HAP-1 (cell line): ENCODE measurements at regions not wholly inside any gene's neighbourhood (a gene's known extent, or its start where the extent isn't known, plus 50 kb on each side); places are given as distances from the start of the nearest gene placed in this dataset.
A peak's percentile ranks its signal among the peaks of the same experiment; 100 is the strongest.

Experiments used
- DNase-seq, 2 experiments: peaks; one replicate each; pipeline ENCODE4 v3.0.0-alpha.2; 2016 to 2020; ENCODE audit warnings: low spot score in 2 of 2
- H3K27me3 ChIP-seq: fragments of 250-450 bp; sonication (Bioruptor Pico); 2 replicates; pipeline ENCODE4 v1.5.1; 2020; ENCODE audit warnings: low read depth, mild to moderate bottlenecking, moderate library complexity
- H3K36me3 ChIP-seq: fragments of 250-450 bp; sonication (Bioruptor Pico); replicated peaks from 2 replicates; pipeline ENCODE4 v1.5.1; 2020; ENCODE audit warnings: mild to moderate bottlenecking
- H3K4me1 ChIP-seq: fragments of 250-450 bp; sonication (Bioruptor Pico); 2 replicates; pipeline ENCODE4 v1.5.1; 2020; ENCODE audit warnings: mild to moderate bottlenecking
- H3K4me3 ChIP-seq: fragments of 250-450 bp; sonication (Bioruptor Pico); 2 replicates; pipeline ENCODE4 v1.5.1; 2020; ENCODE audit warnings: mild to moderate bottlenecking, moderate library complexity
- H3K9me3 ChIP-seq: fragments of 250-450 bp; sonication (Bioruptor Pico); 2 replicates; pipeline ENCODE4 v1.5.1; 2020; ENCODE audit warnings: mild to moderate bottlenecking, moderate library complexity
- in situ Hi-C: fragments of 300-500 bp; cut with MboI; formaldehyde crosslinking; loops from 3 replicates; pipeline ENCODE4 v1.14.3; 2020; ENCODE audit warnings: low sequenced_read_pairs, inconsistent platforms, mixed read lengths

DNA sequence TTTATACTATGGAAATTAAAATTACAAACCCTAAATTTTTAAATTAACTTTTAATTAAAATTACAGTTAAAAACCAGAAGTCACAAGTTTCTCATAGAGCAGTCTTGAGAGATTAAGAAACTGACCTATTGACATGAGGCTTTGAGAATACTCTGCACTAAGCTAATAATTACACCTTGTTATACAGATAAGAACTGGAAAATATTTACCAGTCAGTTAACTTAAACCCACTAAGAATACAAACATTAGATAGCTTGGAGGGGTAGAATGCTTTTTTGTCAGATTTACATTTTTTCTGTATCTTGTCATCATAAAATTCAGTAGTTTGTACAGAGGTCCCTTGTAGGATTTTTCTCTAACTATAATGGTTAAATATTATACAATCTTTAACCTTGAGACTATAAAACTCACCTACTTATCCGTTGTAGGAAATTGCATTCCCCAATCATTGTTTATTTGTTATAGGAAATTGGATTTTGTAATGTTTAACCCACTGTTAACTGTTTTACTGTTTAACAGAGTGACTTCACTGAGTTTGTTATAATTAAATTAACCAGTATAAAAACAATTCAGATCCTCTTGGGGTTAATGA is 219.7 kb upstream of the PKDCC start:
- no peak for DNase-seq
- H3K27me3 ChIP-seq: peaks cover 14% of the 10 kb centered on the region
- in situ Hi-C loops: no loop called here

DNA sequence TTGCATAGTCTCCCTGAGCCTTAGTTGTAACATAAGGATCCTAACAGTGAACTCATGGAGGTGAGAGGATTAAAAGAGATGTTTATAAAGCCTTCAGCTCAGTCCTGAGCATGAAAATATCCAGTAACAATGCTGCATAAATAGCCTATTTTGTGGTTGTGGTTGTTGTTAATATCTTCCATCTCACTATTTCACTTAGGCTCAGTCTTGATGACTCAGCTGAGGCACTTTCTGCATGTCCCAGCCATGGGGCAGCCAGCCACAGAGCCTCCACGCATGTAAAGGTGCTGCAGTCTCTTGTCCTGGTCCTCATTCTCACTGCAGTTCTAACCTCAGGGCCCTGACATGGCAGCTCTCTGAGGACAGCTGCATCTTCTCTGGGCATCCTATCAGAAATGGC is 218.8 kb upstream of the PKDCC start:
- no peaks in the 10 kb centered on the region for H3K36me3 ChIP-seq
- peaks cover 15% of the 10 kb centered on the region for H3K27me3 ChIP-seq
- H3K9me3 ChIP-seq: no peaks in the 10 kb centered on the region
- in situ Hi-C loops: no loop called here
- no peak for DNase-seq
- no peaks in the 10 kb centered on the region for H3K4me1 ChIP-seq
- H3K4me3 ChIP-seq: no peak overlapping the region

More for the DNA sequence above, 219.7 kb upstream of the PKDCC start:
- H3K4me1 ChIP-seq: no peaks in the 10 kb centered on the region
- H3K4me3 ChIP-seq: no peak overlapping the region
- no peaks in the 10 kb centered on the region for H3K9me3 ChIP-seq
- no peaks in the 10 kb centered on the region for H3K36me3 ChIP-seq

DNA sequence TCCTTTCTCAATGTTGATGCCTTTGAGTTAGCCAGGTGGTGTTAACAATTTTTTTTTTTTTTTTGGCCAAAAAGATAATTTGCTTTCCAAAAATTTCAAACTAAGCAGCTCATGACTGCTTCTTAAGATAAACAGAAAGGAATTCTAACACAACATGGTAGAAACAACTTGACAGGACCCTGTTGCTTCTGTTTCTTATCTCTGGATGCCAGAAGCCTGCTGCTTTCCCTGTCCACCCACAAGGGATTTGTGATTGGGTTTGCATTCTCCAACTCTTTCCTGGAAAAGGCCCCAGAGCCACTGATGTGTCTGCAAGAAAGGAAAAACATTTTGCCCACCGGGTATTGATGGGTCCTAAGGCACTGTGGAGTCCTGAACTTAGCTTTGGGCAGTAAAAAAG is 217.2 kb upstream of the PKDCC start:
- in situ Hi-C loops: no loop called here
- Histone ChIP-seq H3K4me1 (no peaks in the 10 kb centered on the region), H3K9me3 (no peaks in the 10 kb centered on the region), H3K4me3 (no peak overlapping the region), H3K27me3 (peaks cover 15% of the 10 kb centered on the region), H3K36me3 (no peaks in the 10 kb centered on the region)
- DNase-seq: no peak

DNA sequence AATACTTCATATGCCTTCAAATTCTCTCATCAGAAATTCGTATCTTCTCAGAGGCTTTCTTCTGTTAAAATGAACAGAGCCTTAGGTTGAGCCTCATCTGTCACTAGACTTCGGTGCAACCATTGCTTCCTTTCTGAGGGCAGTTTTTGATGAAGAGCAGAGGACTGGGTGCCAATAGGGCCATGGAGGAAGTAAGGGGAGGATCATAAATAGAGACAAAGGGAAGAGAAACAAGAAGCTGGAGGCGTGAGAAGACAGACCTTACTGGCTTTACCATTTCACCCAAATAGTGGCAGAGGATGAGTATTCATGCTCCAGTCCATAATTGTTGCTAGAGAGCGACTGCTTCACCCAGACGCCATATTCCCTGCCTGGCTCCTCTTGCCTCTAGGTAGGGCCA is 215.6 kb upstream of the PKDCC start:
- peaks cover 15% of the 10 kb centered on the region for H3K27me3 ChIP-seq
- DNase-seq: no peak
- in situ Hi-C loops: no loop called here

DNA sequence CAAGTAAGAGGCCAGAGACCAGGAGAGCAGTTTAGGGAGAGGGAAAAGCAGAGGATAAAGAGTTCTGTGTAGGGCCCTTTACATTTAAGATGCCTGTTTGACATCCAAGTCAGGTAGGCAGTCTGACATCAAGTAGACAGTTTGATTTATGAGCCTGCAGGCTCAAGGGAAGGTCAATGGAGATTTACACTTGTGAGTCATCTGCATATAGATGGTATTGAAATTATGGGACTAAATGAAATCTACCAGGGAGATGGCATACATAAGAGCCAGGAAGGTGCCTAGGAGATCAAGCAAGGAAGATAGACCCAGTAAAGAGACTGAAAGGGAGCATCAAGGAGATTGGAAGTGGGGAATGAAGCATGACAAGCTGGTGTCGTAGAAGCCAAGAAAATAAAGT is 212.4 kb upstream of the PKDCC start:
- no peaks in the 10 kb centered on the region for H3K36me3 ChIP-seq
- no peaks in the 10 kb centered on the region for H3K9me3 ChIP-seq
- in situ Hi-C loops: no loop called here
- H3K27me3 ChIP-seq: peaks cover 13% of the 10 kb centered on the region
- no peaks in the 10 kb centered on the region for H3K4me1 ChIP-seq
- DNase-seq: no peak
- no peak overlapping the region for H3K4me3 ChIP-seq

More for the DNA sequence above, 215.6 kb upstream of the PKDCC start:
- no peaks in the 10 kb centered on the region for H3K9me3 ChIP-seq
- H3K4me3 ChIP-seq: no peak overlapping the region
- no peaks in the 10 kb centered on the region for H3K36me3 ChIP-seq
- H3K4me1 ChIP-seq: no peaks in the 10 kb centered on the region

DNA sequence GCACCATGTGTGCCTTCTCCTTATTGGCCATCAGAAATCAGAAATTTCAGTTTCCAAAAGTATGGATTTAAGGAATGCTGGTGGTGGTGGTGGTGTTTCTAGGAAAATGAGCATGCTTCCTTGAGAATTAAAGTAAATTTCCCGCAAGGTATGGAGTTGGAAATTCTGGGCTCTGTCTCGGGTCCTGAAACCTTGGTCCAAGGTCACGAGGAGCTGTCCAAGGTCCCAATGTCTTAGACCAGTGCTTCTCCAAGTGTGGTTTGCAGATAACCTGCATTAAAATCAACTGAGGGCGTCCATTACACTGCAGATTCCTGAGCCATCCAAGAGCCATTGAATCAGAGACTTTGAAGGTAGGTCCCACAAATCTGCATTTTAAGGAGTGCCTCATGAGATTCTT is 210.9 kb upstream of the PKDCC start:
- H3K27me3 ChIP-seq: peaks cover 13% of the 10 kb centered on the region

DNA sequence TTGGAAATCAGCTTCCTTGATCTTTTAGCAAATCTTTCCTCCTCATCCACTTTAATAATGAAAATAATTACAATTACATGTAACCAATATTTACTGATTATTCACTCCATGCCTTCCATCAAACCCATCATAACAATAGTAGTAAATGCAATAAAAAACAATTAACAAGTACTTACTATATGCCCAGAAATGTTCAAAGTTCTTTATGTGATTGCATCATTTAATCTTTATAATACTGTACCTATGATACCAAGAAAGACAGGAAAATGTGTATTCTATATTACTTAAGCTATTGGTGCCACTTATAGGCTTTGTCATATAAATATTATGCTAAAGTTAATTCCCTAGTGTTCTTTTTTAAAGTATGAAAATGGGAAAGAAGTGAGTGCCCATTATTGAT is 210.2 kb upstream of the PKDCC start:
- H3K27me3 ChIP-seq: peaks cover 13% of the 10 kb centered on the region
- in situ Hi-C loops: no loop called here
- no peaks in the 10 kb centered on the region for H3K36me3 ChIP-seq
- 0 out of 2 replicates have a peak, but pooled peaks cover 4% of the 10 kb centered on the region for H3K4me1 ChIP-seq
- no peak overlapping the region for H3K4me3 ChIP-seq
- DNase-seq: no peak
- no peaks in the 10 kb centered on the region for H3K9me3 ChIP-seq

More for the DNA sequence above, 210.9 kb upstream of the PKDCC start:
- Histone ChIP-seq H3K9me3 (no peaks in the 10 kb centered on the region), H3K36me3 (no peaks in the 10 kb centered on the region), H3K4me1 (0 out of 2 replicates have a peak, but pooled peaks cover 4% of the 10 kb centered on the region), H3K4me3 (no peak overlapping the region)
- in situ Hi-C loops: no loop called here
- peak in 1 of 2 experiments; percentile 62 for DNase-seq

DNA sequence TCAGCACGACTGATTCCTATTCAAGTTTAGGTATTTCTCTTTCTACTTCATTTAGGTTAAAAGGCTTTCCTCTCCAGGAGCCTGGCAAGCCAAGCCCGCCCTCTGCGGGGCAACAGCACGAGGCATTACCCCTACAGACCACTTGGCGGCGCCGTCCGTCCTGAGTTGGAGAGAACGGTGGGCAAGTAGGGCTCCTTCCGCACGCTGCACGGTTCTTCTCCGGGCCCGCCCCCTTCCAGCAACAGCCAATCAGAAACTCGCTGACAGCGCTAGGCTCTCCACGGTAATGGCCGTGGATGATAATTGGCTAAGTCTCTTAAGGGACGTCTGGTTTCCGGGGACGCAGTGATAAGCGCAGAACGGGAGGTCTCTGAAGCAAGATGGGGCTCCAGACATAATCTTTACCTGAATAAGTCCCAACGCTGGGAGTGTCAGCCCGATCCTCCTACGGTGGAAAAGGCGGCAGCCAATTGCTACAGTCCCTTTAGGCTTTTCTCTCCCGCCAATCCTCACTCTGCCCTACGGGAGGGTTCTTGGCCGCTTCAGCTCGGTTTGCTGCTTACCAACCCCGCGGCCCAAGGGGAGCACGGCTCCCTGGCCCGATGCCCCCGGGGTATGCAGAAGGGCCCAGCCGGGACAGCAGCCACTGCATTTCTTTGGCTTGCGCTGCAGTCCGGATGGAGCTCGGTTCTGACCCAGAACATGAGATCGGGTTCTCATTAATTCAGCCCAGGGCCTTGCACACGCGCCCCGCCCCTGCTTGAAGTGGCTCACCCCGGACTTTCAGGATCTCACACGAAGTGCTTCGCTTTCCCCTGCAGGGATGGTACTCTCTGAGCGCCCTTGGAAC is 206.9 kb upstream of the PKDCC start:
- in situ Hi-C loops: no loop called here
- no peaks in the 10 kb centered on the region for H3K36me3 ChIP-seq
- H3K4me3 ChIP-seq: peak overlapping the region; percentile 53
- H3K4me1 ChIP-seq: 0 out of 2 replicates have a peak, but pooled peaks cover 4% of the 10 kb centered on the region
- DNase-seq: peak; percentile 89 to 97
- no peaks in the 10 kb centered on the region for H3K9me3 ChIP-seq
- peaks cover 16% of the 10 kb centered on the region for H3K27me3 ChIP-seq

DNA sequence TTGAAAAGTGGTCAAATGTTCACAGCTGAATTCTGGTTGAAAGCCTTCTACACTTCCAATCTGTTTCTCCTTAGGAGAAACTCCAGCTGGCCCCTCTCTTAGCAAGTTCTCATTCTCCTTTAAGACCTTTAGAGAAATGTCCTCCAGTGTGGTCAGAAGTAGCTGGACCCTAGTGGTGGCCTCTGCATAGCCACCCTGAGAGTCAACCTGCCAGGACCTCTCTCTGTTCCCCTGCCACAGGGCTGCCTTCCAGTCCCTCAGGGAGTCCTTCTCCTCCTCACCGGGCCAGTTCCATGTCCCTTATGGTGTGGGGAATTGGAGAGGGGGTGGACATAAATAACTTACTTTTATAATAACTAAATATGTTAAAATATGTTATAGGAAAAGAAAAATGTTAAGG is 200.9 kb upstream of the PKDCC start:
- Histone ChIP-seq H3K4me1 (no peaks in the 10 kb centered on the region), H3K4me3 (no peak overlapping the region), H3K27me3 (peaks cover 21% of the 10 kb centered on the region), H3K36me3 (no peaks in the 10 kb centered on the region), H3K9me3 (no peaks in the 10 kb centered on the region)
- in situ Hi-C loops: no loop called here
- no peak for DNase-seq

DNA sequence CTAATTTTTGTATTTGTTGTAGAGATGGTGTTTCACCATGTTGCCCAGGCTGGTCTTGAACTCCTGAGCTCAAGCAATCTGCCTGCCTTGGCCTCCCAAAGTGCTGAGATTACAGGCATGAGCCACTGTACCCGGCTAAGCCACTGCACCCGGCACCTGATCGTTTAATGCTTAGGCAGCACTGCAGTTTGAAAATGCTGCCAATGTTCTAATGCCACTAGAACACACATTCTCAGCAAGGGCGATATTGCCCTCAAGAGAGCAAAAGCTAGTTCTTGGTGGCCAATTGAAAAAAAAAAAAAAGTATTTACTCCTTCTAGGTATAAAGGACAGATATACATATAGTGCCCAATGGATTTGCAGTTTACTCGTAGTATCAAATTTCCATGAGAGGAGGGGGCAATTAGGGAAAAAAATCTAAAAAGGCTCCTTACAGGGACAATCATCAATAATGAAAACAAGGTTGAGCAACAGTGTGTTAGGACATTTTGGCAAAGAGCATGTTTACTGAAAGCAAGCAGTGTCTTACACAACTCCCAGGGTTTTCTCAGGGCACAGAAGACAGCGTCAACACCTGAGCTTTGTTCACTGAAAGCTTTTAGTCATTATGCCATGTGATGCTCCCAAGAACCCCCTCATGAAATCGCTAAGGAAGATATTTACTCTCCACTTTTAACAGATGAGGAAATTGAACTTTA is 199.9 kb upstream of the PKDCC start:
- DNase-seq: no peak
- Histone ChIP-seq H3K9me3 (no peaks in the 10 kb centered on the region), H3K4me3 (no peak overlapping the region), H3K27me3 (peaks cover 23% of the 10 kb centered on the region), H3K36me3 (no peaks in the 10 kb centered on the region), H3K4me1 (no peaks in the 10 kb centered on the region)
- in situ Hi-C loops: no loop called here

DNA sequence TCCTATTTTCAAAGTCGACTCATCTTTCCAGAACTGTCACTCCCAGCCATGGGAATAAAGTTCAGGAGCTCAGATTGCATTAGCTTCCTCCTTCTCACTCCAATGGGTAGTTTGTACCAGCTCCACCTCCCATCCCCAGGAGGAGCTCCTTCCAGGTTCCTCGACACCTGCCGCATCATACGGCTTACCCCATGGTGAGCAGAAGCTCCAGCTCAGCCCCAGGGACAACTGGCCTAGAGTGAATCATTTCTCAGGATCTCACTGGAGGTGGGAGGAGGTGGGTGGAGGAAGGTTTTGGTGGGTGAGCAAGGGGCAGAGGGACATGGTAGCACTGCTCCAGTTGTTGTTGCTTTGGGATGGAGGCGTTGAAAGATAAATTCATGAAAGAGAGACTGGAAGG is 196.3 kb upstream of the PKDCC start:
- no peaks in the 10 kb centered on the region for H3K9me3 ChIP-seq
- no peak for DNase-seq
- H3K4me1 ChIP-seq: no peaks in the 10 kb centered on the region
- peaks cover 6% of the 10 kb centered on the region for H3K27me3 ChIP-seq
- H3K36me3 ChIP-seq: no peaks in the 10 kb centered on the region
- in situ Hi-C loops: loop anchor here (25.0 kb wide), 1 partner anchor 486 kb away; no protein-coding TSS in a partner anchor
- H3K4me3 ChIP-seq: no peak overlapping the region

DNA sequence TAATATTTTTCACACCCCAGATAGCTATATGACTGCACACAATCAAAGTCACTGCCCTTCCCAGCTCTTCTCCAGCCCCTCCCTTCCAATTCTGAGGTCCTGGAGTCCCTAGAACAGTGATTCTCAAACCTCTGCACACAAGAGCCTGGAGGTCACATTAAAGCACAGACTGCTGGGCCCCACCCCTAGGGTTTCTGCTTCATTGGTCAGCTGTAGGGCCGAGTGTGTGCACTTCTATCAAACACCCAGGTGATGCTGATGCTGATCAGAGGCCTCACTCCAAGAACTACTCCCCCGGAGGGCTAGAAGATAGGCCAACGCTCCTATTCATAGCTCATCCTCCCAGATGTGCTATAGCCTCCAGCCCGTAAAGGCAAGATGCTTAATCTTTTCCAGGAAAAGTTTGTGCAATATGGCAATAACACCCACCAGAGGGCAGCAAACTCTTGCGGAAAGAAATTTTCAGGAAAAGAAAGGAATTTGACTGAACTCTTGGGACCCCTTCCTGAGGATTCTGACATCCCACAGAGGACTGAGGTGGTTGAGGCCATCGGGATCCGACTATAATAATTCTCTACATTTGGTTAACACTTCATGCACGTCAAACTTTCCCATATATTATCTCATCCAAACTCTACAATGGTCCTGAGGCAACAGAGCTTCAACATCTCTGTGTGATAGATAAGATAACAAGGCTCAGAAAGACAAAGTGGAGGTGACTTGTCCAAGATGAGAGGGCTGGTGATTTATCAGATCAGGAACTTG is 194.2 kb upstream of the PKDCC start:
- Histone ChIP-seq H3K4me1 (no peaks in the 10 kb centered on the region), H3K4me3 (no peak overlapping the region), H3K36me3 (no peaks in the 10 kb centered on the region), H3K9me3 (no peaks in the 10 kb centered on the region), H3K27me3 (peaks cover 3% of the 10 kb centered on the region)
- in situ Hi-C loops: loop anchor here (25.0 kb wide), 1 partner anchor 484 kb away; no protein-coding TSS in a partner anchor
- peak; percentile 58 to 71 for DNase-seq

DNA sequence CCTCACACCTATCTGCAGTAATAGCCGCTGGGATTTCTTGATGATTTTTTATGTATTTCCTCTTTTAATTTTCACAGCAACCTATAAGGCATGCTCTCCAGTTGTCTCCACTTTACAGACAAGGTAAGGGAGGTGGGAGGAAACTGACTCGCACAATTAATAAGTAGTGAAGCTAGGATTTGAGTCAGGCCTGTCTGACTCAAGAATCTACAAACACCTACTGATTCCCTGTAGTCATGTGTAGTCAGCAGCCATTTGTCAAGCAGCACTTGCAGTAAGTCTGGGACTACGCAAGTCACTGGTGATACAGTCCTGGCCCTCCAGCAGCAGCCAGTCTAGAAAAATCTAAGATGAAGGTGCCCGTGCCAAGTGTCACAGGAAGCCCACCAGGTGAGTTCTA is 193.6 kb upstream of the PKDCC start:
- in situ Hi-C loops: loop anchor here (25.0 kb wide), 1 partner anchor 483 kb away; no protein-coding TSS in a partner anchor

More for the DNA sequence above, 193.6 kb upstream of the PKDCC start:
- Histone ChIP-seq H3K9me3 (no peaks in the 10 kb centered on the region), H3K36me3 (no peaks in the 10 kb centered on the region), H3K27me3 (peaks cover 2% of the 10 kb centered on the region; the same call in 1 of the 2 replicates), H3K4me1 (no peaks in the 10 kb centered on the region), H3K4me3 (no peak overlapping the region)
- DNase-seq: no peak
